GM18508 (cell line): ENCODE measurements at regions not wholly inside any gene's neighbourhood (a gene's known extent, or its start where the extent isn't known, plus 50 kb on each side); places are given as distances from the start of the nearest gene placed in this dataset.
"Not testable (repeated sequence)": the region's sequence is repeated elsewhere in the genome, so short reads cannot be mapped to it uniquely, and the experiment has no call there.

Source experiments
- ATAC-seq: cut with Tn5 transposase; IDR thresholded peaks from one replicate; pipeline ENCODE4 v1.9.1; 2021; ENCODE audit warnings: moderate number of reproducible peaks; ENCODE audit not compliant: insufficient read depth, unreplicated experiment

- ATAC-seq, result no peak
These were observed 165.3 kb upstream of the NREP start for GRCh38 chr5:111922344-111922743.

GRCh38 chr5:111921691-111922090 is 164.7 kb upstream of the NREP start:
- not testable (repeated sequence) for ATAC-seq

- ATAC-seq, result no peak
These were observed 158.1 kb upstream of the NREP start for GRCh38 chr5:111914966-111915636.

- no peak for ATAC-seq
These were observed 145.4 kb upstream of the NREP start for GRCh38 chr5:111902436-111902835.

DNA sequence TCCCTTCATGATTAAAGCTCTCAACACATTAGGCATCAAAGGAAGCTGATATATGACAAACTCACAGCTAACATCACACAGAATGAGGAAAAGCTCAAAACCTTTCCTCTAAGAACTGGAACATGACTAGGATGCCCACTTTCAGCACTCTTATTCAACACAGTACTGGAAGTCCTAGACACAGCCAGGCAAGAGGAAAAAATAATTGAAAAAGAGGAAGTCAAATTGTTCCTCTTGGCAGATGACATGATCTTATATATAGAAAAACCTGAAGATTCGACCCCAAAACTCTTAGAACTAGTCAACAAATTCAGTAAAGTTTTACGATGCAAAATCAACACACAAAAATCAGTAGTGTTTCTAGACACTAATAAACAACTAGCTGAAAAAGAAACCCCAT is 144.3 kb upstream of the NREP start:
- no peak for ATAC-seq

DNA sequence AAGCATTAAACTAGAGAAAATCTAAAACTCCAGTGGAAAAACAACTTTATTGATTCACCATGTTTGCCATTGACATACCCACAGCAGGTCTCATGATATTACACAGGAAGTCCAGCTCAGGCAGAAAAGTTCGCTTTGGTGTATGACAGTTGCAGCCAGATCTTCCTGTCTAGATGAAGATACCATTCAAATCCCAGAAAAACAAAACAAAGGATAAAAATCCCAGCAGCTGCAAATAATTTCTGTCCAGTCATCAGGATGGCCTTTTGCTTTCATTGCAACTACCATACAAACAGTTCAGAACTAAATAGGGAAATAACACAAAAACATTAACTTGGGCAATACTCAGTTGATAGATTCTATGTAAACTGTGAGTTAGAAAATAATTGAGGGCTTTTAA is 136.0 kb upstream of the NREP start:
- no peak for ATAC-seq

- ATAC-seq, result no peak
These were observed 130.7 kb upstream of the NREP start for GRCh38 chr5:111887706-111888105.

- ATAC-seq, result no peak
These were observed 112.7 kb upstream of the NREP start for GRCh38 chr5:111869681-111870080.

DNA sequence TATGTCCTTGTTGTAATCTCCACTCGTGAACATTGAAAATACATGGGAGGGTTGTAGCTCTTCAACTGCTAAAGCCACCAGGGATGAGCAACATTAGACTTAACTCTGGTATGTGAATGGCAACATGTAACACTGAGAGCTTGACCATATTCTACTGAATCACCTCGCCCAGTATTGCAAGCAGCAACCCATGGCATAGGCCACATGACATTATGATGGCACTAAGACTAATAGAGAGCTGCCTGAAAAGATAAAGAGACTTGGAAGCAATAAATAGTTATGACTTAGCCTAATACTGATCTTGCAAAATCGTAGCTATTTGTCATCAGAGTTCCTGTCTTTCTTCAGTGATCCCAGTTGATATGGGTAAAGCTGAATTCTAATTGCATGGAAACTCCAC is 108.4 kb upstream of the NREP start:
- ATAC-seq, result no peak

DNA sequence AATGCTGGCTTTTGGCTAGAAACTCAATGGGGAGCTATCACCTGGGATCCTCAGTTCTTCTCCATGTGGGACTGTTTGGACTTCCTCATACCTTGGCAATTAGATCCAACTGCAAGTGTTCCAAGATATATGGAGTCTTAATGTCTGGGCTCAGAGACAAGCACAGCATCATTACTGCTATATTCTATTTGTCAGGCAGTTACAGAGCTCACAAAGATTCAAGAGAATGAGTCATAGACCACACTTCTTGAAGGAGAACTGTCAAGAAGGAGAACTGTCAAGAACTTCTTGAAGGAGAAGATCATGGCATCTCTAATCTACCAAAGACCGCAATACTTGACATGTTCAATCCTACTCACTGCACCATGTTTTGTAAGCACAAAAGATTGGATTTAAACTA is 106.8 kb upstream of the NREP start:
- no peak for ATAC-seq

DNA sequence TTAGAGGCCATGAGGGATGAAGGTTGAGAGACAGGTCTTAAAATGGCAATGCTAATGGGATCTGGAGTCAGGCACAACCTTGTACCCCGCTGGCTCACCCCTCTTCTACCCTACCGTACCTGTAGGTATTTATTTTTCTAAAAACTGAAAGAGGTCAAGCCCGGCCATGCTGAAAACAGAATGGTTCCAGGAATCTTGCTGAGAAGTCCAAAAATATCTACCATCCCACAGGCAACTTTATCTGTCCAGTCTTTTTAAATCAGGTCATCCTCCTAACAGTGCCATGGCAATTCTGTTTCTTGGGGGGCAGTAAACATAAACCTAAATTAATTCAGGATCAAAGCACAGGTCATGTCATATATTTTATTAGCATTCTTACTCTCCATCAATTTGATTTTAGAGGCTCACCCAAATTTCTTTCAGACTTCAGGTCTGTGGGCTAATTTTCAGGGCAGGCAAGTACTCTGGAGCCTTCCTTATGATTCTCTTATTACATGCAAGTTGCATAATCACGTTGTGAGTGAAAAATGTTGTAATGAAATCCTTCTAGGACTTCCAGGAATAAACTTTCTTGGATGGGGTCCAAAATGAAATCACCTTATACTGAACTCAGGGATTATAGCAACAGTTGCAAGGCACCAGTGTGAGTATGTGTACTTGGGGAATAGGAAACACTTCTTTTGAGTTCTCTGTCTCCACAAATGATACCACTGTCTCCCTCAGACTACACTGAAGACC is 102.7 kb upstream of the NREP start:
- ATAC-seq, result no peak

DNA sequence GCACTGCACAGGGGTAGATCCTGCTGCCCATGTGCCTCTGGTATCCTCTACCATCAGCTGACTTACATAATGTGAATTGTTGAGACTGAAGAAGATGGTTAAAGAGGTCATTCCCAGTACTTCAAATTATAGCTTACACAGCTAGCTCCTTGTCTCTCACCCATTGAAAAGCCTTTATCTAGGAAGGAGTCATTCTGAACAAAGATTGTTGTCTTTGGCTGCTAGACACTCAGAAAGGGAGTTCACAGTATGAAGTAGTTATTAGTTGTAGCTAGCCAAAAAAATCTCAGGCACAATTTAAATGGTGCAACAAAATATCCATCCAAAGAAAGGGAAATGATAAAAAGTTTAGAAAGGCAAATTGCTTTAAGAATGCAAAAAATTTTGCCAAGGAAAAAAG is 102.0 kb upstream of the NREP start:
- no peak for ATAC-seq

DNA sequence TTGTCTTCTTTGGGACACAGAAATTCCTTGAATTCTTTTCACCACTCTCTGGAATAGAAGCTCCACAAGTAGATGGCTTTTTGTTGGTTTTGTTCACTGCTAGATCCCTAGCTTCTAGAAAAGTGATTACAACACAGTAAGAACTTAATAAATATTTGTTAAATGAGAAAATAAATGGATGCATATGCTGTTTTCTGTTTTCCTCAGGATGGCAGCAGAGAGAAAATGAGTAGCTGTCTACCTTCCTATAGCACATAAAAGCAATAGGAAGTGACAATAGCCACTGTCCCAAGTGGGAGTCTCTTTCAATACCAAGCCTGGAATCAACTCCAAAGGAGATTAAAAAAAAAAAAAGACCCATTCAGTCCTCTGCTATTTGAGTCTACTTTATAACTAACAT is 100.6 kb upstream of the NREP start:
- ATAC-seq, result no peak

DNA sequence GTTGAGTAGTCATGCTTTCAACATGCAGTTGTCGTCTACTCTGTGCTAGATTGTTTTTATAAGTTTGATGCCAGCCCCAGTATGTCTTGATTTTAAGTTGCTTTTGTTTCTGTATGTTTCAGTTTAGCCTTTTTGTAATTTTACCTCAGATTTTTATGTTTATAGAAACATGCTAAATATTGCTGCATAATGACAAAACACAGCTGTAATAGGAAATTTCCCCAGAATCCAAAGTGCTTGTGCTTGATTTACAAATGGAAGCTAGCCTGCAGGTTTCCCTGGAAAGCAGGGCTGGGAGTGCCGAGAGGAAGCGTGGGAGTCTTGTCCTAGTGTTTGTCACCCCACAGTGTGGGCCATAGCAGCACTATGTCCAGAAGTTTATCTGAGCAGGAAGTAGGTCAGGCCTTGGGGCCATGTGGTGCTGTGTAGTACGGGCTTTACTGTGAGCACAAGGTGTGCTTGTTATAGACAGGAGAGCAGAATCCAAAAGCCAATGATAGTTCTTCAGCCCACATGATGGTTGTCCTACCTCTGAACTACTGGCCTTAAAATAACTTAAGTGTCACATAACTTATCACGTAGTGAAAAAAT is 100.0 kb upstream of the NREP start:
- no peak for ATAC-seq

GRCh38 chr5:111855356-111855755 is 98.4 kb upstream of the NREP start:
- ATAC-seq, result no peak

- ATAC-seq, result no peak
These were observed 97.2 kb upstream of the NREP start for GRCh38 chr5:111854186-111854585.

DNA sequence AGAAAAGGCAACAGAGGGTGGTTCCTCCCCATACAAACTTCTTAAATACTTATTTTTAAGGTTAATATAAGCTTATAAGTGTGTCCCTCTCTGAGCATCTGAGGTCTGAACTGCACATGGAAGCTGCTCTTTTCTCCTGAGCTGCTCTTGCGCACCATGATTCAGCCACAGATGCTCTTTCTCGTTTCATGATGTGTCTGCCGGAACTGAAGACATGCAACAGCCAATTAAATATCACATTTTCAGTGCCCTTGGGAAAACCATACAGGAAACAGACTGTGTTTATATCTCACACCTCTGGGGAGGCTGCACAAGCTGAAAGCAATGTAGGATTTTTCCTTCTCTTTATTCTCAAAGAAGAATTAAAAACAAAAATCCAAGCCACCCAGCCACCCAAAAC is 96.8 kb upstream of the NREP start:
- no peak for ATAC-seq

GRCh38 chr5:111851631-111852548 is 94.9 kb upstream of the NREP start:
- no peak for ATAC-seq

DNA sequence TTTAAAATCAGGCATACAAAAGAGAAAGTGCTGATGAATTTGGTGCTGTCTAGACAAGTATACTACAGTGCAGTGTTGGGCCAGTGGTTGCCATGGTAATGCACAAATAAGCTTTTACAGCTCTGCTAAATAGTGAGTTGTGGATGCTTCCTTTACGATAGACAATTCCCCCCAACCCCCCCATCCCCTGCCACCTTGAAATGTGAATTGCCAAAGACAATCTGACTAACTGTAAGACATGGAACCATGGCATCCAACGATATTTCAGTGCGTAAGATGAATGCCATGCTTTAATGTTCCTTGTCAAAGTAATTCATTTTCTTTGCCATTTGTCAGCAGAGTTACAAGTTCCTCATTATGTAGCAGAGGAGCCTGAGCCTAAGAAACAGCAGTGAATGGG is 91.5 kb upstream of the NREP start:
- ATAC-seq, result no peak

DNA sequence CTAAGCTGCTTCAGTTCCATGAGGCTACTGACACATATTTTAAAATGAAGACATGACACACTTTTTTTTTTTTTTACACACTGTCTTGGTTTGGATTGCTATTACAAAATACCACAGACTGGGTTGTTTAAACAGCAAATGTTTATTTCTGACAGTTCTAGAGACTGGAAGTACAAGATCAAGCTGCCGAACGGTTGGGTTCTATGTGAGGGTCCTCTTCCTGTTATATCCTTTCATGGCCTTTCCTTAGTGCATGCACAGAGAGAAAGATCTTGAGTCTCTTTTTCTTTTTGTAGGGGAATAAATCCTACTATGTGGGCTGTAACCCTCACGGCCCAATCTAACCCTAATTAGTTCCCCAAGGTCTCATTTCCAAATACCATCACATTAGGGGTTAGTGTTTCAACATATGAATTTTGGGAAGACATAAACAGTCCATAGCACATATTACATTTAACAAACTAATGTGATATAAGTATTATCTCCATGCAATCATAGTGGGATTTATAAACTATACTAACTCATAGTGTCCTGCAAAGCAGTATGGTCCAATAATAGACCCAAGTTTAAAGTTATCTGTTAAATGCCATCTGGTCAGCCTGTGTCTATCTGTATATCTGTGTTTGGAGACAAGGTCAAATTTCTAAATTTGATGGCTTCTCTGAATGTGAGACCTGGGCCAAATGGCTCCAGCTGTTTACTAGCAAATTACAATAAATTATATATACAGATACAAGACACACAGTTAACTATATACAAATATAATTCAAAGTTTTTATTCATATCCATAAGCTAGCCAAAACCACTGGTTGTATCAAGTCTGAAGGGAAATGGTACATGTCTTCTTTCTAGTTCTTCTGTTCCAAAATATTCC is 90.3 kb upstream of the NREP start:
- no peak for ATAC-seq
